NOMO-1 treated with dmso at 0.1 percent for 144 hours (cell line): ENCODE measurements at regions not wholly inside any gene's neighbourhood (a gene's known extent, or its start where the extent isn't known, plus 50 kb on each side); places are given as distances from the start of the nearest gene placed in this dataset.
"Not testable (repeated sequence)": the region's sequence is repeated elsewhere in the genome, so short reads cannot be mapped to it uniquely, and the experiment has no call there.

Experiments
- DNase-seq: peaks from one replicate; lab custom pipeline; 2025; ENCODE audit not compliant: unreplicated experiment; lab: John Stamatoyannopoulos, UW

DNA sequence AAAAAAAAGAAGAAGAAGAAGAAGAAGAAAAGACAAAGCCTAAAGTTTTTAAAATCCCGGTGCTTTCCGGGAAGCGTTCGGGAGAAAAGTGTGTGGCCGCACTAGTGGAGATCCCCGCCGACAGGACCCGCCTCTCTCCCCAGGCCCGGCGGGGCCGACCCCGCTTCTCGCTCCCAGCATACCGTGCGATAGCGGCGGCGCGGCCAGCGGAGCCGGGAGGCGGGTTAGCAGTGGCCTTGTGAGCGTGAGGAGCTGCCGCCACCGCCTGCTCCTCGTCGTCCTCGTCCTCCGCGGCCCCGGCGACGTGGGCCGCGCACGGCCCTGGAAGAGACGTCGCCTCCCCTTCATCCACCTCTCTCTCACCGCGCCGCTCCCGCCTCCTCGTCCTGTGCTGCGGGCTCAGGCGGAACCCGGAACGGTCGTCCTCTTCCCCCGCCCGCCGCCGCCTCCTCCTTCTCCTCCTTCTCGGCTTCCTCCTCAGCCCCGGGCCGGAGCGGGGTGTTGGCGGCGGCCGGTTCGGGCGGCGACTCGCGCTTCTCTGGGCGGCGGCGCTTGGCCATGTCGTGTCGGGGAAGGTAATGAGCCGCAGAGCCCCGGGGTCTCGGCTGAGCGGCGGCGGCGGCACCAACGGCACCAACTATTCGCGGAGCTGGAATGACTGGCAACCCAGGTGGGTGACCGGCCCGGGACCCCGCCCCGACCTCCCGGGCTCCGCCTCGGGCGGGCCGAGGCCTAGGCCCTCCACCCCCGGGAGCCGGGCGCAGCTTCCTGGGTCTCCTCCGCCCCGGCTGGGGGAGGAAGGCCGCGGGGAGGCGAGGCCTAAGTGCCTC is 62.6 kb upstream of the CDR2 start:
- DNase-seq: peak; percentile 56

DNA sequence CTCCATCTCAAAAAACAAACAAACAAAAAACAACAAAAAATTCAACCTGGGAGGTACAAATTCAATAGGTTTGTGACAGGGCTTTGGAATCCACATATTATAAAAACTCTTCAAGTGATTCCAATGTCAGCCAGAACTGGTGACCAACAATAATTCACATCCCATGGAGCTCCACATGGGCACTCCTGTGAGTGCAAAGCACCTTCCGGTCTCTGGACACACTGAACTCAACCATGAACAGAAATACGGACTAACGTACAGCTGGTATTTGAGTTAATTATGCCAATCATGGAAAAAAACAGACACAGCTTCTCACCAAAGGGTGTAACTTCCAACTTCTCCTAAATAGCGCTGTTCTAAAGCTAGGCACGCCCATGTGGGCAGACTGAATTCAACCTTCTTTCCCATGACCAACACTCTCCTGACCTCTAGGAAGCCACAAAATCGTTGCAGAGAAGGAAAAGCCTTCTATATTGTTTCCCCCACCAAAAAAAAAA is 62.0 kb upstream of the CDR2 start:
- not testable (repeated sequence) for DNase-seq

DNA sequence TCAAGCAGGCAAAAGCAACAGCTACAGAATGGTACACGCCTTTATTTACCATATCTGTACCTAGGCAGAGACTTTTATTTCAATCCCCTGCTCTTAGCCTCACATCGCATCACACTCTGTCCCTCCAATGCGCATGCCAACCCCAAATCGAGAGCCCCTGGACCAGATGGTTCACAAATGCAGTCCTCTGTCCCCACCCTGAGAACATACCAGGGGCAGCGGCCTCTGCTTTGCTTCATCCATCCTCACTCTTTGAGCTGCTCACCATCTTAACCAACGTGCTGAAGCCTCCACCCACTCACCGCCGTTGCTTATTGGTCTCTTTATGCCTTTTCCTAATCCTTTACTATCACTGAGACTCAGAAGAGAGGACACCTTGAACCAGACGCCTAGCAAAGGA is 56.9 kb upstream of the CDR2 start:
- DNase-seq: not testable (repeated sequence)

DNA sequence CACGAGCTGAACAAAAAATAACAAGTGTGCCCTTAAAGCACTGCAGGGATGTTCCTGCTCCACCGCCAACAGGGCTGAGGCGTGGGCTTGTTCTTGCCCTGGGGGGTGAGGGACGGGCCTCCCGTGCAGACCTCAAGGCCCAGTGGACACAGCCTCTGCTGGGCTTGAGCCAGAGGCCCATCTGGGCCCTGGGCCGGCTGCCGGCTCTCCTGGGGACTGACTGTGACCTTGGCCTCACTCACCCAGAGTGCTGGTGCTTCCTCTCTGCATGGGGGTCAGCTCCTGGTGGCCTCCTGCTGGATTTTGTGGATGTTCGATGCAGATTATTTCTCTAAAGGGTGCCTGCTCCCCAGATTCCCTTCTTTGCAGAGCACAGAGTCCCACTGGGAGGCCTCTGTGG is 54.2 kb upstream of the CDR2 start:
- DNase-seq: no peak

DNA sequence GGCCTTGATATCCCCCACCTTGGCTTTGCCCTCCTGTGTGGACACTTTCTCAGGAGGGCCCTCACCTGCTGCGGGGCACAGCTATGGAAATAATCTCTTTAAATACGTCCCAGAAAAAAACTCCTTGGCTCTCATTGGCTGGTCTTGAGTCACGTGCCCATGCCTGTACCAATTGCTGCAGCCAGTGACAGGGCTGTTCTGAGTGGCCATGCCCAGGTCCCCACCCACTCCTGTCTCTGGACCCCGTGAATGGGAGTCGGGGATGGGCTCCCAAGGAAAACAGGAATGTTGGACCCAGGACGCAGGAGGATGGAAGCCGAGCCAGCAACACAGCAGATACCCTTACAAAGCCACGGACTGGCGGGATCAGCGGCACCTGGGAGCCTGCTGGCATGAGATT is 53.1 kb upstream of the CDR2 start:
- no peak for DNase-seq

DNA sequence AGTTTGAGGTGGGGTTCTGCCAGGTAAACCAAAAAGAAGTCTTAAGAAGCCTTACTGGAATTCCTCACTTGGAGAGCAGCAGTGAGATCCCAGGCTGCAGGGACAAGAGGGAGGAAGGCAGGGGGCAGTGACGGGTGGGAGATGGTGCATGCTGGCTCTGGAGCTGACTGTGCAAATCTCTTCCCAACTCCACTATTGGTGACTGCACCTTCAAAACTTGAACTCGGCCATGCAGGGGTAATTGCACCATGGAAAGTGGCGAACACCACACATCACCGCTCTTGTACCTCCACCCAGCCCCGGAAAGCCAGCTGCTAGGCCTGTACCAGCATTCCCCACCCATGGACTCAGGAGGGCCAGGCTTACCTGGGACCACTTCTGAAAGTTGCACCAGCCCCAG is 51.4 kb upstream of the CDR2 start:
- DNase-seq: no peak

DNA sequence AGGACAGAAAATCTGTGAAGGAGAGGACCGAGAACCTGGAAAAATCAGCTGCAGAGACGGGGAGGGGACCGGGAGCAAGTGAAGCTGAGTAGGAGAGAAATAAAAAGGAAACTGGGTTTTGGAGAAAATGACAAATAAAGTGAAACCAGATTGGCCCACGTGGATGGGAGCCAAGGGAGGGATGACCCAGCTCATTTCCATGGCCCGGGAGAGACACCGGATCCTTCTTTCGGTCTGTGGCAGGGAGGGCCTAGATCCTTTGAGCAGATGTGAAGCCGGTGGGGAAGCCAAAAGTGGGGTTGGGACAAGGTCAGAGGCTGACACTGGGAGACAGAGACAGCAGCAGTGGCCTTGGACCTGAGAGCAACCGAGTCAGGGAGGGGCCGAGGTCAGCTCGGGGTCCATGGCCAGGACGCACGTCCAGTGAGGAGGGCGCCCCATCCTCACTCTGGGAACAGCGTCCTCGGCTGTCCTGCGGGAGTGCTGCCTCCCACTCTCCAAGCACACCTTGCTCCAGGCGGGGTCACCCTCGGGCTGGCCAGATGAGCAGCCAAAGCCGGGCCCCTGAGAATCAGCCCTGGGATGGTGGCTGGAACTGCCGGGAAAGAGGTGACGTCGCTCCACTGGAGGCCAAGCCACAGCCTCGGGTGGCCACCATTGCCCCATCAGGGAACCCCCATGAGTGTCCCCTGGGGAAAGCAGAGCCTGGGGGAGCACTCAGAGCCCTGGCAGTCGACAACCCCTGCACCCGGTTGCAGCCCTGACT is 50.8 kb upstream of the CDR2 start:
- DNase-seq: no peak

DNA sequence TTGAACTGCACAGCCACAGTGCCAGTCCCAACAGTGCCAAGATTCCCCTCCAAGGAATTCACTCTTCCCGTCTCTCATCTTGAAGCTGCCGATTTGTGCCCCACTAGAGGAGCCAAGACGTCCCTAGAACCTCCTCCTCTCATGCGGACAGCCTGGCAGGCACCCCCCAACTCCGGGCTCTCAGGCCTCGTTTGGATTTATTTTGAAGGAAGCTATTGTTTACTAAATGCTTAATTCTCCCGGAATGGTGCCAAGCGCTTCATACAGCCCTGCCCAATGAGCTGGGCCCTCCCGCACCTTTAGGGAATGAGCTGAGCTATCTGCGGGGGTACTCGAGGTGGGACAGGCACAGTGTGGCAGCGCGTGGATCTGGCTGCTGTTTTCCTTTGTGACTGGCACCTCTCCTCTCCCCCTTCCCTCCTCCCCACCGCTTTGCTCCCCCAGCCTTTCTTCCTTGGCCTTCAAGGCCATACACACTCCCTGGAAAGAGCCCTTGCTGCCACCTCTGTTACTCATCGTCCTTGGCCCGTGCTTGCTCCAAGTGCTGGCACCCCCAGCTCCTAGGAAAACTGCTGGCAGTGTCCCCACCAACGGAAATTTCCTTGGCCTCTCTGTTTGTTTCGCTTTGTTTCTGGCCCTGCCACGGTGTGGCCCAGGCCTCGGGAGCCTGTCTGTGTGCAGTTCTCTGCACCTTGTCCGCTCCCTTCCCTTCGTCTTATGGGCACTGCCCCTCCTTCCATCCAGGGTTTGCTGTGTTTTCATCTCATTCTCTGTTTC is 49.9 kb upstream of the CDR2 start:
- DNase-seq: no peak
